Right lobe of liver (tissue), 4 donors: ENCODE measurements at regions not wholly inside any gene's neighbourhood (a gene's known extent, or its start where the extent isn't known, plus 50 kb on each side); places are given as distances from the start of the nearest gene placed in this dataset.

Experiments used
- POLR2A ChIP-seq: fragments of 450-650 bp; IDR thresholded peaks from one replicate; pipeline ENCODE4 v1.6.1; 2017; ENCODE audit warnings: antibody characterized with exemption, mild to moderate bottlenecking
- TF ChIP-seq, protein P1 (sequence below), 4 donors: fragments of 200-600 bp in 3 of 4; fragments of 450-650 bp in 1 of 4; IDR thresholded peaks; one replicate each; pipeline versions ENCODE4 v1.5.1 to v1.8.0; 2016 to 2022; ENCODE audit warnings: antibody characterized with exemption in 4 of 4, mild to moderate bottlenecking in 2 of 4
- donor health status: DM: no; HTN: no; CAD: no.
- donor health status: DM: no; HTN: no; CAD: no.
- donor health status: DM: no; HTN: yes; CAD: no.

DNA sequence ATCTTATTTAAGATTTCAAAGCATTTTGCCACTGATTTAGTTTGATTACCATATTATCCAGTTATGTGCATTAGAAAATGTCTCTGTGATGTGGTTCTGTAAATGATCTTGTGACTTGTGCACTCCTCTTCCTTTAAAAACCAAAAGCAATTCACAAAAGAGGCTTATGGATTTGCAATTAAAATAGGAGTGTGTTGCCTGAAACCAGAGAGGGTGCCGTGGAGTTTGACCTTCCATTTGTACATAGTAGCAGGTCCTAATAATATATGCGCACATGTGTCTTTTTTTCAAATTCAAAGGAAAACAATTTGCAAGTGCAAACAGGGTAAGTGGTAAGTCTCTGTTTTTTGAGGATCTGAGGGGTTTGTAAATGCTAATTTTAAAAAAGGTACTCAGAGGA lies 470.9 kb downstream of the VRK1 start:
- TF ChIP-seq, protein P1, sequence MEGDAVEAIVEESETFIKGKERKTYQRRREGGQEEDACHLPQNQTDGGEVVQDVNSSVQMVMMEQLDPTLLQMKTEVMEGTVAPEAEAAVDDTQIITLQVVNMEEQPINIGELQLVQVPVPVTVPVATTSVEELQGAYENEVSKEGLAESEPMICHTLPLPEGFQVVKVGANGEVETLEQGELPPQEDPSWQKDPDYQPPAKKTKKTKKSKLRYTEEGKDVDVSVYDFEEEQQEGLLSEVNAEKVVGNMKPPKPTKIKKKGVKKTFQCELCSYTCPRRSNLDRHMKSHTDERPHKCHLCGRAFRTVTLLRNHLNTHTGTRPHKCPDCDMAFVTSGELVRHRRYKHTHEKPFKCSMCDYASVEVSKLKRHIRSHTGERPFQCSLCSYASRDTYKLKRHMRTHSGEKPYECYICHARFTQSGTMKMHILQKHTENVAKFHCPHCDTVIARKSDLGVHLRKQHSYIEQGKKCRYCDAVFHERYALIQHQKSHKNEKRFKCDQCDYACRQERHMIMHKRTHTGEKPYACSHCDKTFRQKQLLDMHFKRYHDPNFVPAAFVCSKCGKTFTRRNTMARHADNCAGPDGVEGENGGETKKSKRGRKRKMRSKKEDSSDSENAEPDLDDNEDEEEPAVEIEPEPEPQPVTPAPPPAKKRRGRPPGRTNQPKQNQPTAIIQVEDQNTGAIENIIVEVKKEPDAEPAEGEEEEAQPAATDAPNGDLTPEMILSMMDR (IDR thresholded peaks at IDR 0.05) = no peak
- TF ChIP-seq POLR2A = no peak
